ENCODE measurements at regions not wholly inside any gene's neighbourhood (a gene's known extent, or its start where the extent isn't known, plus 50 kb on each side); places are given as distances from the start of the nearest gene placed in this dataset.

GRCh38 chr2:198499539-198499938 lies 695.1 kb downstream of the PLCL1 start:
- Histone ChIP-seq H2BK5ac (ENCODE audit: low read depth, low read length, poor library complexity, severe bottlenecking) (no peak overlapping the region), H3K27ac (ENCODE audit: low read length, poor library complexity, severe bottlenecking) (no peak overlapping the region), H3K9ac (ENCODE audit: low read length) (peak overlapping the region; percentile 19), H4K8ac (ENCODE audit: low read length) (no peak overlapping the region), H2BK15ac (ENCODE audit: low read depth, poor library complexity, severe bottlenecking) (no peak overlapping the region), H3K14ac (ENCODE audit: low read length in 2 of 2) (no peak overlapping the region), H3K4me1 (ENCODE audit: control insufficient read depth, insufficient read depth, low read depth, low read length) (no peaks in the 10 kb centered on the region), H2BK120ac (ENCODE audit: low read depth, low read length) (no peak overlapping the region), H3K4ac (ENCODE audit: low read depth in 1 of 2, low read length in 2 of 2) (no peak overlapping the region), H3K27me3 (ENCODE audit: control insufficient read depth in 1 of 2, insufficient read depth in 1 of 2, low read length in 2 of 2) (no peaks in the 10 kb centered on the region), H2BK12ac (ENCODE audit: low read length in 2 of 2) (no peak overlapping the region), H3K4me2 (ENCODE audit: low read length, poor library complexity, severe bottlenecking) (no peak overlapping the region), H2AFZ (ENCODE audit: low read depth, low read length) (no peak overlapping the region), H3K36me3 (ENCODE audit: control insufficient read depth in 1 of 2, insufficient read depth in 2 of 2, low read depth in 1 of 2, low read length in 2 of 2) (no peaks in the 10 kb centered on the region), H2AK5ac (ENCODE audit: low read length, severe bottlenecking) (no peak overlapping the region), H4K91ac (ENCODE audit: low read length) (no peak overlapping the region), H3K18ac (ENCODE audit: low read depth in 1 of 2, low read length in 2 of 2) (no peak overlapping the region), H3K23ac (ENCODE audit: low read length in 2 of 2) (no peak overlapping the region), H3K9me3 (ENCODE audit: control insufficient read depth, low read length) (peaks cover 4% of the 10 kb centered on the region), H3K79me1 (replicated peaks; ENCODE audit: low read length, poor library complexity, severe bottlenecking) (no peaks in the 10 kb centered on the region), H3K4me3 (ENCODE audit: insufficient read depth in 1 of 2, low read depth in 1 of 2, low read length in 2 of 2) (peak overlapping the region in 1 of 2 experiments; percentile 49)
- no peak for DNase-seq
- 71% methylated on average over 5 of the region's 6 CpGs for WGBS

- Histone ChIP-seq H2BK15ac (ENCODE audit: low read depth, poor library complexity, severe bottlenecking) (no peak overlapping the region), H4K8ac (ENCODE audit: low read length) (no peak overlapping the region), H3K9ac (ENCODE audit: low read length) (no peak overlapping the region), H2BK120ac (ENCODE audit: low read depth, low read length) (no peak overlapping the region), H3K18ac (ENCODE audit: low read depth in 1 of 2, low read length in 2 of 2) (no peak overlapping the region), H3K9me3 (ENCODE audit: control insufficient read depth, low read length) (no peaks in the 10 kb centered on the region), H3K36me3 (ENCODE audit: control insufficient read depth in 1 of 2, insufficient read depth in 2 of 2, low read depth in 1 of 2, low read length in 2 of 2) (no peaks in the 10 kb centered on the region), H3K79me1 (replicated peaks; ENCODE audit: low read length, poor library complexity, severe bottlenecking) (no peaks in the 10 kb centered on the region), H3K4ac (ENCODE audit: low read depth in 1 of 2, low read length in 2 of 2) (no peak overlapping the region), H4K91ac (ENCODE audit: low read length) (no peak overlapping the region), H2AK5ac (ENCODE audit: low read length, severe bottlenecking) (no peak overlapping the region), H3K27me3 (ENCODE audit: control insufficient read depth in 1 of 2, insufficient read depth in 1 of 2, low read length in 2 of 2) (no peaks in the 10 kb centered on the region), H2BK12ac (ENCODE audit: low read length in 2 of 2) (no peak overlapping the region), H2AFZ (ENCODE audit: low read depth, low read length) (no peak overlapping the region), H3K14ac (ENCODE audit: low read length in 2 of 2) (no peak overlapping the region), H3K4me2 (ENCODE audit: low read length, poor library complexity, severe bottlenecking) (no peak overlapping the region), H3K23ac (ENCODE audit: low read length in 2 of 2) (no peak overlapping the region), H2BK5ac (ENCODE audit: low read depth, low read length, poor library complexity, severe bottlenecking) (no peak overlapping the region), H3K4me3 (ENCODE audit: insufficient read depth in 1 of 2, low read depth in 1 of 2, low read length in 2 of 2) (no peak overlapping the region), H3K4me1 (ENCODE audit: control insufficient read depth, insufficient read depth, low read depth, low read length) (no peaks in the 10 kb centered on the region), H3K27ac (ENCODE audit: low read length, poor library complexity, severe bottlenecking) (no peak overlapping the region)
- no peak for DNase-seq
Measured at GRCh38 chr2:198498516-198498915, 694.1 kb downstream of the PLCL1 start.

GRCh38 chr2:198498048-198498447 lies 693.7 kb downstream of the PLCL1 start:
- Histone ChIP-seq H3K9ac (ENCODE audit: low read length) (no peak overlapping the region), H2BK120ac (ENCODE audit: low read depth, low read length) (no peak overlapping the region), H3K4me3 (ENCODE audit: insufficient read depth in 1 of 2, low read depth in 1 of 2, low read length in 2 of 2) (no peak overlapping the region), H3K4me1 (ENCODE audit: control insufficient read depth, insufficient read depth, low read depth, low read length) (no peaks in the 10 kb centered on the region), H3K27ac (ENCODE audit: low read length, poor library complexity, severe bottlenecking) (no peak overlapping the region), H3K14ac (ENCODE audit: low read length in 2 of 2) (no peak overlapping the region), H2AK5ac (ENCODE audit: low read length, severe bottlenecking) (no peak overlapping the region), H3K4ac (ENCODE audit: low read depth in 1 of 2, low read length in 2 of 2) (no peak overlapping the region), H3K27me3 (ENCODE audit: control insufficient read depth in 1 of 2, insufficient read depth in 1 of 2, low read length in 2 of 2) (no peaks in the 10 kb centered on the region), H3K79me1 (replicated peaks; ENCODE audit: low read length, poor library complexity, severe bottlenecking) (no peaks in the 10 kb centered on the region), H4K91ac (ENCODE audit: low read length) (no peak overlapping the region), H2BK12ac (ENCODE audit: low read length in 2 of 2) (no peak overlapping the region), H3K36me3 (ENCODE audit: control insufficient read depth in 1 of 2, insufficient read depth in 2 of 2, low read depth in 1 of 2, low read length in 2 of 2) (no peaks in the 10 kb centered on the region), H2BK15ac (ENCODE audit: low read depth, poor library complexity, severe bottlenecking) (no peak overlapping the region), H2BK5ac (ENCODE audit: low read depth, low read length, poor library complexity, severe bottlenecking) (no peak overlapping the region), H3K23ac (ENCODE audit: low read length in 2 of 2) (no peak overlapping the region), H2AFZ (ENCODE audit: low read depth, low read length) (no peak overlapping the region), H4K8ac (ENCODE audit: low read length) (no peak overlapping the region), H3K9me3 (ENCODE audit: control insufficient read depth, low read length) (no peaks in the 10 kb centered on the region), H3K4me2 (ENCODE audit: low read length, poor library complexity, severe bottlenecking) (no peak overlapping the region), H3K18ac (ENCODE audit: low read depth in 1 of 2, low read length in 2 of 2) (no peak overlapping the region)
- no peak for DNase-seq

- Histone ChIP-seq H3K27me3 (ENCODE audit: control insufficient read depth in 1 of 2, insufficient read depth in 1 of 2, low read length in 2 of 2) (no peaks in the 10 kb centered on the region), H3K27ac (ENCODE audit: low read length, poor library complexity, severe bottlenecking) (no peak overlapping the region), H3K18ac (ENCODE audit: low read depth in 1 of 2, low read length in 2 of 2) (no peak overlapping the region), H4K8ac (ENCODE audit: low read length) (no peak overlapping the region), H3K36me3 (ENCODE audit: control insufficient read depth in 1 of 2, insufficient read depth in 2 of 2, low read depth in 1 of 2, low read length in 2 of 2) (no peaks in the 10 kb centered on the region), H3K4ac (ENCODE audit: low read depth in 1 of 2, low read length in 2 of 2) (no peak overlapping the region), H2BK15ac (ENCODE audit: low read depth, poor library complexity, severe bottlenecking) (no peak overlapping the region), H3K4me3 (ENCODE audit: insufficient read depth in 1 of 2, low read depth in 1 of 2, low read length in 2 of 2) (no peak overlapping the region), H2BK5ac (ENCODE audit: low read depth, low read length, poor library complexity, severe bottlenecking) (no peak overlapping the region), H2BK12ac (ENCODE audit: low read length in 2 of 2) (no peak overlapping the region), H3K79me1 (replicated peaks; ENCODE audit: low read length, poor library complexity, severe bottlenecking) (no peaks in the 10 kb centered on the region), H3K9ac (ENCODE audit: low read length) (no peak overlapping the region), H3K4me2 (ENCODE audit: low read length, poor library complexity, severe bottlenecking) (no peak overlapping the region), H3K14ac (ENCODE audit: low read length in 2 of 2) (no peak overlapping the region), H2BK120ac (ENCODE audit: low read depth, low read length) (no peak overlapping the region), H3K4me1 (ENCODE audit: control insufficient read depth, insufficient read depth, low read depth, low read length) (no peaks in the 10 kb centered on the region), H2AK5ac (ENCODE audit: low read length, severe bottlenecking) (no peak overlapping the region), H3K9me3 (ENCODE audit: control insufficient read depth, low read length) (no peaks in the 10 kb centered on the region), H3K23ac (ENCODE audit: low read length in 2 of 2) (no peak overlapping the region), H2AFZ (ENCODE audit: low read depth, low read length) (no peak overlapping the region), H4K91ac (ENCODE audit: low read length) (no peak overlapping the region)
- DNase-seq = no peak
- whole genome bisulfite sequencing = 47% methylated on average over 1 of the region's 1 CpG
Measured at GRCh38 chr2:198494931-198495330, 690.5 kb downstream of the PLCL1 start.
